ENCODE measurements at regions not wholly inside any gene's neighbourhood (a gene's known extent, or its start where the extent isn't known, plus 50 kb on each side); places are given as distances from the start of the nearest gene placed in this dataset.

DNA sequence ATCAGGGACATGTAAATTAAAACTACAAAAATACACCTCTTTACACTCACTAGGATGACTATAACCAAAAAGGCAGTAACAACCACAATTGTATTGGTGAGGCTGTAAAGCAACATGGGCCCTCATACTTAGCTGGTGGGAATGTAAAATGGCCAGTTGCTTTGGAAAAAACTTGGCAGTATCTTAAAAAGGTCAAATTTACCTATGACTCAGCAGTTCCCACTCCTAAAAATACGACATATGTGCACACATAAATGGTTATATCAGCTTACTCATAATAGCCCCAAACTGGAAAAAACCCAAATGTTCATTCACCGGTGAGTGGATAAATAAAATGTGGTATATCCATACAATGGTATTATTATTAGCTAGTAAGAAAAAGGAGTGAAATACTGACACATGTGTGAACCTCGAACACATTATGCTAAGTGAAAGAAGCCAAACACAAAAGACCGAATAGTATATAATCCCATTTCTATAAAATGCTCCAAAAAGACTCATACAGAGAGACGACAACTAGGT is 391.4 kb downstream of the NPIPA8 start:
- TF ChIP-seq GATA2 (IDR thresholded peaks at IDR 0.05; ENCODE audit: low read depth, low read length), result no peak
- no peak for TF ChIP-seq GATA3 (IDR thresholded peaks at IDR 0.05; ENCODE audit: low read depth, low read length)
